Limb (tissue), 2 donors: ENCODE measurements at regions not wholly inside any gene's neighbourhood (a gene's known extent, or its start where the extent isn't known, plus 50 kb on each side); places are given as distances from the start of the nearest gene placed in this dataset.

Experiments
- DNase-seq, 2 donors: peaks; one replicate each; pipeline ENCODE4 v3.0.0-alpha.2; 2016; ENCODE audit errors: extremely low spot score in 2 of 2

- no peak for DNase-seq
Observed at GRCh38 chr9:69955536-69956355, 87.9 kb upstream of the MAMDC2 start.

- no peak for DNase-seq
Observed at GRCh38 chr9:69961843-69962242, 81.8 kb upstream of the MAMDC2 start.

- DNase-seq, result no peak
Observed at GRCh38 chr9:69963803-69964202, 79.8 kb upstream of the MAMDC2 start.

- DNase-seq, result no peak
Observed at GRCh38 chr9:69964446-69964845, 79.2 kb upstream of the MAMDC2 start.

- DNase-seq, result no peak
Observed at GRCh38 chr9:69965416-69966145, 78.1 kb upstream of the MAMDC2 start.

GRCh38 chr9:69967344-69967743 lies 76.3 kb upstream of the MAMDC2 start:
- DNase-seq, result no peak

- no peak for DNase-seq
Observed at GRCh38 chr9:69970001-69970533, 73.6 kb upstream of the MAMDC2 start.

GRCh38 chr9:69971643-69972449 lies 71.8 kb upstream of the MAMDC2 start:
- peak; percentile 45 to 79 for DNase-seq

- DNase-seq, result no peak
Observed at GRCh38 chr9:69975681-69976080, 68.0 kb upstream of the MAMDC2 start.

GRCh38 chr9:69976152-69976551 lies 67.5 kb upstream of the MAMDC2 start:
- DNase-seq, result no peak

GRCh38 chr9:69980041-69980440 lies 63.6 kb upstream of the MAMDC2 start:
- no peak for DNase-seq

GRCh38 chr9:69980591-69980990 lies 63.1 kb upstream of the MAMDC2 start:
- DNase-seq, result no peak

- no peak for DNase-seq
Observed at GRCh38 chr9:69981686-69982445, 61.8 kb upstream of the MAMDC2 start.

GRCh38 chr9:69984831-69985230 lies 58.8 kb upstream of the MAMDC2 start:
- no peak for DNase-seq

GRCh38 chr9:69985971-69986370 lies 57.7 kb upstream of the MAMDC2 start:
- no peak for DNase-seq

GRCh38 chr9:69986970-69987369 lies 56.7 kb upstream of the MAMDC2 start:
- no peak for DNase-seq

- DNase-seq, result no peak
Observed at GRCh38 chr9:69987457-69987856, 56.2 kb upstream of the MAMDC2 start.

- DNase-seq, result no peak
Observed at GRCh38 chr9:69993110-69993509, 50.5 kb upstream of the MAMDC2 start.
